MM.1S (cell line): ENCODE measurements at regions not wholly inside any gene's neighbourhood (a gene's known extent, or its start where the extent isn't known, plus 50 kb on each side); places are given as distances from the start of the nearest gene placed in this dataset.

Source experiments
- DNase-seq: peaks from one replicate; pipeline ENCODE4 v3.0.0-alpha.2; 2015
- H2AFZ ChIP-seq: fragments of 300-600 bp; sonication (generic); 2 replicates; pipeline ENCODE4 v1.6.0; 2016; ENCODE audit warnings: antibody characterized with exemption, low read length
- H3F3A ChIP-seq: fragments of 300-600 bp; sonication (generic); 2 replicates; pipeline ENCODE4 v1.6.1; 2016; ENCODE audit warnings: mild to moderate bottlenecking, antibody characterized with exemption, low read length, moderate library complexity, mixed read lengths; ENCODE audit not compliant: insufficient read depth
- H3K27ac ChIP-seq: fragments of 300-600 bp; sonication (generic); 2 replicates; pipeline ENCODE4 v1.5.1; 2016; ENCODE audit warnings: mild to moderate bottlenecking, low read length
- H3K27me3 ChIP-seq: fragments of 300-600 bp; sonication (generic); replicated peaks from 2 replicates; pipeline ENCODE4 v1.6.0; 2016; ENCODE audit warnings: low read length; ENCODE audit not compliant: insufficient read depth
- H3K36me3 ChIP-seq: fragments of 300-600 bp; sonication (generic); replicated peaks from 2 replicates; pipeline ENCODE4 v1.6.1; 2016; ENCODE audit warnings: mild to moderate bottlenecking, low read length, mixed read lengths; ENCODE audit not compliant: insufficient read depth
- H3K4me1 ChIP-seq: fragments of 300-600 bp; sonication (generic); 2 replicates; pipeline ENCODE4 v1.6.1; 2016; ENCODE audit warnings: low read length, mixed read lengths
- H3K4me2 ChIP-seq: fragments of 300-600 bp; sonication (generic); 2 replicates; pipeline ENCODE4 v1.6.0; 2016; ENCODE audit warnings: low read depth, low read length
- H3K4me3 ChIP-seq: fragments of 300-600 bp; sonication (generic); 2 replicates; pipeline ENCODE4 v1.5.1; 2016; ENCODE audit warnings: low read length, mixed read lengths
- H3K79me2 ChIP-seq: fragments of 300-600 bp; sonication (generic); 2 replicates; pipeline ENCODE4 v1.6.1; 2016; ENCODE audit warnings: mixed run types, low read length, mixed read lengths
- H3K9ac ChIP-seq: fragments of 300-600 bp; sonication (generic); 2 replicates; pipeline ENCODE4 v1.6.1; 2016; ENCODE audit warnings: low read length, mixed read lengths
- H3K9me2 ChIP-seq: fragments of 300-600 bp; sonication (generic); replicated peaks from 2 replicates; pipeline ENCODE4 v1.6.1; 2016; ENCODE audit warnings: mild to moderate bottlenecking, low read length, mixed read lengths; ENCODE audit not compliant: insufficient read depth
- H3K9me3 ChIP-seq: fragments of 300-600 bp; sonication (generic); replicated peaks from 2 replicates; pipeline ENCODE4 v1.6.1; 2016; ENCODE audit warnings: mild to moderate bottlenecking, low read length, mixed read lengths; ENCODE audit not compliant: insufficient read depth
- H4K20me1 ChIP-seq: fragments of 300-600 bp; sonication (generic); 2 replicates; pipeline ENCODE4 v1.6.1; 2016; ENCODE audit warnings: mild to moderate bottlenecking, low read length, moderate library complexity, mixed read lengths; ENCODE audit not compliant: insufficient read depth
- EZH2 ChIP-seq: fragments of 300-600 bp; sonication (generic); optimal IDR thresholded peaks from 2 replicates; pipeline ENCODE3; 2017; ENCODE audit warnings: low read depth, mild to moderate bottlenecking, antibody characterized with exemption, low read length, mixed read lengths
- EZH2phosphoT487 ChIP-seq: fragments of 300-600 bp; sonication (generic); IDR thresholded peaks from 2 replicates; pipeline ENCODE4 v1.6.1; 2018; ENCODE audit warnings: antibody characterized with exemption, low read length
- TF ChIP-seq, protein P1 (sequence below): fragments of 300-600 bp; sonication (generic); IDR thresholded peaks from 2 replicates; pipeline ENCODE4 v1.5.1; 2016; ENCODE audit warnings: antibody characterized with exemption, low read length, mixed read lengths

DNA sequence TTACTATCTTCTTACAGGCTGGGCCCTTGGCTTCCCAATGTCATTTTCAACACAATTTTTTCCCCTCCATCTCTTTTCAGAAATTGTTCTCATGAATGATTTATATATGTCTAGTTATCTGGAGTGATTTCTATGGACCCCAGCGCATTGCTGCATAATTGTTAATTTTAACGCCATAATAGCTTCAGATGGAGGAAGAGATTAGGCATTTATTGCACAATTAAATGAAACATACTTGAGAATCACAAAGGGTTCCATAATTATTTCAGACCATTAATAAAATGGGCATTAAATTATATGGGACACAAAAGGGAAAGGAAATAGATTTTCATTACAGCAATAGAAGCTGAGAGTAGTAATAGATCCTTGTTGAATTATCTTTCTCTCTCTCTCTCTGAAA lies 70.3 kb upstream of the SOX14 start:
- Histone ChIP-seq H3K27ac (no peak overlapping the region), H4K20me1 (no peaks in the 10 kb centered on the region), H3K9me2 (no peaks in the 10 kb centered on the region), H2AFZ (no peak overlapping the region), H3K4me1 (no peaks in the 10 kb centered on the region), H3K4me2 (no peak overlapping the region), H3K4me3 (no peak overlapping the region), H3F3A (no peaks in the 10 kb centered on the region), H3K9ac (no peak overlapping the region), H3K9me3 (no peaks in the 10 kb centered on the region), H3K79me2 (no peaks in the 10 kb centered on the region), H3K36me3 (no peaks in the 10 kb centered on the region), H3K27me3 (no peaks in the 10 kb centered on the region)
- TF ChIP-seq EZH2 (no peak), EZH2phosphoT487 (no peak)
- TF ChIP-seq, protein P1, sequence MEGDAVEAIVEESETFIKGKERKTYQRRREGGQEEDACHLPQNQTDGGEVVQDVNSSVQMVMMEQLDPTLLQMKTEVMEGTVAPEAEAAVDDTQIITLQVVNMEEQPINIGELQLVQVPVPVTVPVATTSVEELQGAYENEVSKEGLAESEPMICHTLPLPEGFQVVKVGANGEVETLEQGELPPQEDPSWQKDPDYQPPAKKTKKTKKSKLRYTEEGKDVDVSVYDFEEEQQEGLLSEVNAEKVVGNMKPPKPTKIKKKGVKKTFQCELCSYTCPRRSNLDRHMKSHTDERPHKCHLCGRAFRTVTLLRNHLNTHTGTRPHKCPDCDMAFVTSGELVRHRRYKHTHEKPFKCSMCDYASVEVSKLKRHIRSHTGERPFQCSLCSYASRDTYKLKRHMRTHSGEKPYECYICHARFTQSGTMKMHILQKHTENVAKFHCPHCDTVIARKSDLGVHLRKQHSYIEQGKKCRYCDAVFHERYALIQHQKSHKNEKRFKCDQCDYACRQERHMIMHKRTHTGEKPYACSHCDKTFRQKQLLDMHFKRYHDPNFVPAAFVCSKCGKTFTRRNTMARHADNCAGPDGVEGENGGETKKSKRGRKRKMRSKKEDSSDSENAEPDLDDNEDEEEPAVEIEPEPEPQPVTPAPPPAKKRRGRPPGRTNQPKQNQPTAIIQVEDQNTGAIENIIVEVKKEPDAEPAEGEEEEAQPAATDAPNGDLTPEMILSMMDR: no peak
- no peak for DNase-seq

DNA sequence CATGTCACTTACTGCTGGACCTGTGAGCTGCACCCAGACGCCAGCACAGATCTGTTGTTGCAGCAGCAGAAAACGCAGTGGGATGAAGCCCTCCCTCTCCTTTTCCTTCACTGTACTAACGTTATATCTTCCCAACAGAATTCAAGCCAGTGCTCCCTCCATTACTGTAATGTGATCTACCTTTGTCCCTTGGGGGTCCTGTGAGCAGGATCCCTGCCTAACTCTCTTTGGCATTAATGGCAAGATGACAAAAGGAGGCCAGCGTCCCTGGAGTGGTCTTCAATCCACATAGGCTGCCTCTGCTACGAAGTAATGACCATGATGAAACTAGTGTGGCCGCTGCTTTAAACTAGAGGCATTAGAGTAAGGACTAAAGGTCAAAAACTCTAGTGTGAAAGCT lies 69.3 kb upstream of the SOX14 start:
- Histone ChIP-seq H2AFZ (no peak overlapping the region), H3K9me3 (no peaks in the 10 kb centered on the region), H3K4me1 (no peaks in the 10 kb centered on the region), H3K79me2 (no peaks in the 10 kb centered on the region), H3K9ac (no peak overlapping the region), H3K4me2 (no peak overlapping the region), H3K4me3 (no peak overlapping the region), H4K20me1 (no peaks in the 10 kb centered on the region), H3K36me3 (no peaks in the 10 kb centered on the region), H3K27me3 (no peaks in the 10 kb centered on the region), H3K9me2 (no peaks in the 10 kb centered on the region), H3F3A (no peaks in the 10 kb centered on the region), H3K27ac (no peak overlapping the region)
- DNase-seq: no peak
- TF ChIP-seq, protein P1: no peak
- TF ChIP-seq EZH2phosphoT487: no peak
- no peak for TF ChIP-seq EZH2

DNA sequence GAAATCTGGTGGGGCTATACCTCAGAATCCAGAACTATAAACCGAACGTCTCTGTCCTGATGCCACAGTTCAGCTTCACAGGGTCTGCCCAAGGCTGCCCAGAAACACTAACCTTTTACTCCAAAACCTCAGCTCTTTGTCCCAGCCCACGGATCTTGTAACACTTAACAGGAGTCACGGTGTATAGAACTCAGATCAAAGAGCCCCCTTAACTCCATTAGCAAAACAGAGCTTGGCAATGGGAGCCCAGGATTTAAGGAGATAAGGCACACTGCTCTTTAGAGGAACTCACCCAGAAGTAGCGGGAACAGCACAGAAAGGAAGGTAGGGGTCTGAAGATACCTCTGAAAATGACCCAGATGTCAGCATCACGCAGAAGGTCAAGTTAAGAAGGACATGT lies 68.8 kb upstream of the SOX14 start:
- H3K9me3 ChIP-seq: no peaks in the 10 kb centered on the region
- DNase-seq: no peak
- no peaks in the 10 kb centered on the region for H3K27me3 ChIP-seq
- no peak overlapping the region for H3K4me2 ChIP-seq
- no peaks in the 10 kb centered on the region for H3K9me2 ChIP-seq
- H3K9ac ChIP-seq: no peak overlapping the region
- no peaks in the 10 kb centered on the region for H3K36me3 ChIP-seq
- no peak overlapping the region for H3K27ac ChIP-seq
- H3K4me1 ChIP-seq: no peaks in the 10 kb centered on the region
- H3K79me2 ChIP-seq: no peaks in the 10 kb centered on the region
- no peak overlapping the region for H2AFZ ChIP-seq
- no peaks in the 10 kb centered on the region for H3F3A ChIP-seq
- TF ChIP-seq EZH2 (no peak), EZH2phosphoT487 (no peak)
- TF ChIP-seq, protein P1: no peak
- no peak overlapping the region for H3K4me3 ChIP-seq
- H4K20me1 ChIP-seq: no peaks in the 10 kb centered on the region
